ENCODE measurements at regions not wholly inside any gene's neighbourhood (a gene's known extent, or its start where the extent isn't known, plus 50 kb on each side); places are given as distances from the start of the nearest gene placed in this dataset.

- Histone ChIP-seq H3K36me3 (replicated peaks in 1 of 2) (no peaks in the 10 kb centered on the region), H3K27ac (peak overlapping the region in 2 of 5 donors; percentile 17 to 83), H3K4me1 (replicated peaks in 1 of 2) (no peaks in the 10 kb centered on the region), H3K9me3 (replicated peaks in 1 of 3) (no peaks in the 10 kb centered on the region), H3K27me3 (no peaks in the 10 kb centered on the region), H3K4me3 (no peak overlapping the region)
- peak in 3 of 7 donors; percentile 35 to 61 (median 40) for DNase-seq
- intact Hi-C loops (cut with DNase I): no loop called here
- TF ChIP-seq POLR2A (IDR thresholded peaks at IDR 0.05): no peak
- TF ChIP-seq CTCF (IDR thresholded peaks at IDR 0.05): no peak
- 42 to 80% (median 64%) methylated on average over 7 of the region's 7 CpGs for WGBS, 4 donors
Measured at GRCh38 chr11:45468267-45468856, 182.2 kb upstream of the SYT13 start.

- Histone ChIP-seq H3K27ac (no peak overlapping the region), H3K4me1 (replicated peaks in 1 of 2) (no peaks in the 10 kb centered on the region), H3K36me3 (replicated peaks in 1 of 2) (no peaks in the 10 kb centered on the region), H3K27me3 (no peaks in the 10 kb centered on the region), H3K9me3 (replicated peaks in 1 of 3) (no peaks in the 10 kb centered on the region), H3K4me3 (no peak overlapping the region)
- DNase-seq: no peak
- 85 to 96% (median 95%) methylated on average over 3 to 4 of the region's 4 CpGs for WGBS, 4 donors
- no peak for TF ChIP-seq POLR2A (IDR thresholded peaks at IDR 0.05)
- TF ChIP-seq CTCF (IDR thresholded peaks at IDR 0.05): no peak
- intact Hi-C loops (cut with DNase I): no loop called here
Measured at GRCh38 chr11:45463541-45463940, 177.4 kb upstream of the SYT13 start.

- intact Hi-C loops (cut with DNase I): no loop called here
- Histone ChIP-seq H3K27me3 (no peaks in the 10 kb centered on the region), H3K36me3 (replicated peaks in 1 of 2) (no peaks in the 10 kb centered on the region), H3K27ac (no peak overlapping the region), H3K9me3 (replicated peaks in 1 of 3) (no peaks in the 10 kb centered on the region), H3K4me1 (replicated peaks in 1 of 2) (no peaks in the 10 kb centered on the region), H3K4me3 (no peak overlapping the region)
- 46 to 54% (median 48%) methylated on average over 1 to 2 of the region's 2 CpGs for WGBS, 4 donors
- no peak for TF ChIP-seq POLR2A (IDR thresholded peaks at IDR 0.05)
- no peak for TF ChIP-seq CTCF (IDR thresholded peaks at IDR 0.05)
- no peak for DNase-seq
Measured at GRCh38 chr11:45461514-45461913, 175.4 kb upstream of the SYT13 start.

GRCh38 chr11:45459491-45459890 is 173.3 kb upstream of the SYT13 start:
- no peak overlapping the region for H3K27ac ChIP-seq
- no peaks in the 10 kb centered on the region for H3K9me3 ChIP-seq (replicated peaks in 1 of 3)
- 59 to 69% (median 65%) methylated on average over 5 of the region's 5 CpGs for WGBS, 4 donors
- DNase-seq: no peak
- TF ChIP-seq POLR2A (IDR thresholded peaks at IDR 0.05) (no peak), CTCF (IDR thresholded peaks at IDR 0.05) (no peak)
- intact Hi-C loops (cut with DNase I): no loop called here
- no peaks in the 10 kb centered on the region for H3K4me1 ChIP-seq (replicated peaks in 1 of 2)
- no peaks in the 10 kb centered on the region for H3K36me3 ChIP-seq (replicated peaks in 1 of 2)
- H3K27me3 ChIP-seq: no peaks in the 10 kb centered on the region
- no peak overlapping the region for H3K4me3 ChIP-seq
